B cell (primary cell): ENCODE measurements at regions not wholly inside any gene's neighbourhood (a gene's known extent, or its start where the extent isn't known, plus 50 kb on each side); places are given as distances from the start of the nearest gene placed in this dataset.

Source experiments
- ATAC-seq: fragments of 200-7000 bp; cut with Tn5 transposase; one replicate; pipeline ENCODE4 v1.10.0; 2021; ENCODE audit warnings: low read depth, mild to moderate bottlenecking, moderate number of reproducible peaks, moderate library complexity
- CTCF ChIA-PET: fragments of 350-600 bp; sonication (Branson Sonifier 250); formaldehyde crosslinking; loops from one replicate; lab custom pipeline; 2021; ENCODE audit warnings: antibody characterized with exemption, inconsistent platforms; lab: Charles Lee
- POLR2A ChIA-PET: fragments of 350-600 bp; sonication (Branson Sonifier 250); formaldehyde crosslinking; loops from one replicate; lab custom pipeline; 2021; ENCODE audit warnings: antibody characterized with exemption; lab: Charles Lee
- DNase-seq: peaks from one replicate; pipeline ENCODE4 v3.0.0; 2013
- H2AFZ ChIP-seq: 2 replicates; pipeline ENCODE4 v1.6.1; 2012; ENCODE audit warnings: mild to moderate bottlenecking, low read depth, low read length; ENCODE audit not compliant: insufficient read depth, poor library complexity, severe bottlenecking
- H3K27ac ChIP-seq, 2 donors: 1 replicate in 1 of 2; 2 replicates in 1 of 2; pipeline ENCODE4 v1.5.1; 2012 to 2013; ENCODE audit warnings: low read length in 2 of 2, mild to moderate bottlenecking in 2 of 2, moderate library complexity in 1 of 2
- H3K27me3 ChIP-seq, 4 experiments: fragments of 200-600 bp in 1 of 4; sonication (generic) in 1 of 4; replicated peaks in 1 of 4; 1 replicate in 2 of 4; 2 replicates in 2 of 4; pipeline versions ENCODE4 v1.6.1 to v1.7.0; 2013 to 2016; ENCODE audit warnings: low read length in 3 of 4, mild to moderate bottlenecking in 2 of 4, mixed read lengths in 1 of 4, moderate library complexity in 1 of 4; ENCODE audit not compliant: insufficient read depth in 4 of 4, control insufficient read depth in 3 of 4; ENCODE audit errors: control extremely low read depth in 1 of 4
- H3K36me3 ChIP-seq, 2 experiments: replicated peaks in 1 of 2; 1 replicate in 1 of 2; 2 replicates in 1 of 2; pipeline versions ENCODE4 v1.6.1 to v1.7.1; 2013; ENCODE audit warnings: low read length in 1 of 2; ENCODE audit not compliant: insufficient read depth in 2 of 2, control insufficient read depth in 1 of 2; ENCODE audit errors: control extremely low read depth in 1 of 2, extremely low read depth in 1 of 2
- H3K4me1 ChIP-seq, 2 donors: fragments of 200-600 bp in 1 of 2; sonication (generic) in 1 of 2; 1 replicate in 1 of 2; 2 replicates in 1 of 2; pipeline versions ENCODE4 v1.5.1 to v1.6.1; 2013 to 2017; ENCODE audit warnings: low read length in 2 of 2; ENCODE audit not compliant: control insufficient read depth in 2 of 2, insufficient read depth in 2 of 2
- H3K4me2 ChIP-seq: replicated peaks from 2 replicates; pipeline ENCODE3; 2012; ENCODE audit warnings: mild to moderate bottlenecking, low read depth, low read length; ENCODE audit not compliant: poor library complexity, severe bottlenecking
- H3K4me3 ChIP-seq, 5 experiments: fragments of 200-600 bp in 1 of 5; sonication (generic) in 1 of 5; 1 replicate in 3 of 5; 2 replicates in 2 of 5; pipeline versions ENCODE4 v1.5.1 to v1.7.0; 2011 to 2016; ENCODE audit warnings: low read length in 4 of 5, mild to moderate bottlenecking in 4 of 5, low read depth in 2 of 5, control low read depth in 1 of 5, moderate library complexity in 1 of 5; ENCODE audit not compliant: insufficient read depth in 1 of 5; ENCODE audit errors: control extremely low read depth in 1 of 5, extremely low read depth in 1 of 5
- H3K79me2 ChIP-seq: fragments of 200-600 bp; sonication (generic); one replicate; pipeline ENCODE4 v1.6.0; 2016; ENCODE audit warnings: low read length; ENCODE audit not compliant: control insufficient read depth, insufficient read depth
- H3K9ac ChIP-seq: fragments of 200-600 bp; sonication (generic); 2 replicates; pipeline ENCODE4 v1.6.1; 2017; ENCODE audit warnings: mild to moderate bottlenecking, low read length, moderate library complexity
- H3K9me3 ChIP-seq, 3 donors: one replicate each; pipeline versions ENCODE4 v1.6.1 to v1.7.1; 2013; ENCODE audit warnings: low read length in 2 of 3; ENCODE audit not compliant: control insufficient read depth in 2 of 3, insufficient read depth in 1 of 3; ENCODE audit errors: control extremely low read depth in 1 of 3
- H4K20me1 ChIP-seq: 2 replicates; pipeline ENCODE4 v1.6.0; 2012; ENCODE audit warnings: mild to moderate bottlenecking, low read length; ENCODE audit not compliant: insufficient read depth, control insufficient read depth, poor library complexity, severe bottlenecking
- H3K27ac Mint-ChIP-seq: one replicate; pipeline ENCODE4 v1.8.0; 2021; ENCODE audit warnings: mixed read lengths
- H3K27me3 Mint-ChIP-seq: one replicate; pipeline ENCODE4 v1.8.0; 2021; ENCODE audit warnings: mixed read lengths
- H3K4me1 Mint-ChIP-seq: one replicate; pipeline ENCODE4 v1.8.0; 2021; ENCODE audit warnings: mixed read lengths
- H3K4me3 Mint-ChIP-seq: one replicate; pipeline ENCODE4 v1.8.0; 2021; ENCODE audit warnings: mixed read lengths
- H3K9me3 Mint-ChIP-seq: one replicate; pipeline ENCODE4 v1.8.0; 2022; ENCODE audit warnings: mixed read lengths; ENCODE audit not compliant: insufficient read depth
- EZH2 ChIP-seq: IDR thresholded peaks from 2 replicates; pipeline ENCODE4 v1.6.1; 2012; ENCODE audit warnings: borderline replicate concordance, low read depth, mild to moderate bottlenecking, moderate library complexity, low read length; ENCODE audit not compliant: insufficient read depth, poor library complexity, severe bottlenecking
- WGBS: methylation state at CpG from one replicate; pipeline ENCODE4 v1.1.5; 2013; ENCODE audit warnings: missing lambda C conversion rate; ENCODE audit not compliant: insufficient coverage; 5-methylcytosine and 5-hydroxymethylcytosine counted together
- intact Hi-C: fragments of 100-400 bp; cut with micrococcal nuclease; formaldehyde crosslinking; loops from one replicate; pipeline ENCODE4 v1.10.0; 2022
- TF ChIP-seq, protein P1 (sequence below): fragments of 200-600 bp; IDR thresholded peaks from one replicate; pipeline ENCODE4 v1.8.0; 2022; ENCODE audit warnings: antibody characterized with exemption, mild to moderate bottlenecking

DNA sequence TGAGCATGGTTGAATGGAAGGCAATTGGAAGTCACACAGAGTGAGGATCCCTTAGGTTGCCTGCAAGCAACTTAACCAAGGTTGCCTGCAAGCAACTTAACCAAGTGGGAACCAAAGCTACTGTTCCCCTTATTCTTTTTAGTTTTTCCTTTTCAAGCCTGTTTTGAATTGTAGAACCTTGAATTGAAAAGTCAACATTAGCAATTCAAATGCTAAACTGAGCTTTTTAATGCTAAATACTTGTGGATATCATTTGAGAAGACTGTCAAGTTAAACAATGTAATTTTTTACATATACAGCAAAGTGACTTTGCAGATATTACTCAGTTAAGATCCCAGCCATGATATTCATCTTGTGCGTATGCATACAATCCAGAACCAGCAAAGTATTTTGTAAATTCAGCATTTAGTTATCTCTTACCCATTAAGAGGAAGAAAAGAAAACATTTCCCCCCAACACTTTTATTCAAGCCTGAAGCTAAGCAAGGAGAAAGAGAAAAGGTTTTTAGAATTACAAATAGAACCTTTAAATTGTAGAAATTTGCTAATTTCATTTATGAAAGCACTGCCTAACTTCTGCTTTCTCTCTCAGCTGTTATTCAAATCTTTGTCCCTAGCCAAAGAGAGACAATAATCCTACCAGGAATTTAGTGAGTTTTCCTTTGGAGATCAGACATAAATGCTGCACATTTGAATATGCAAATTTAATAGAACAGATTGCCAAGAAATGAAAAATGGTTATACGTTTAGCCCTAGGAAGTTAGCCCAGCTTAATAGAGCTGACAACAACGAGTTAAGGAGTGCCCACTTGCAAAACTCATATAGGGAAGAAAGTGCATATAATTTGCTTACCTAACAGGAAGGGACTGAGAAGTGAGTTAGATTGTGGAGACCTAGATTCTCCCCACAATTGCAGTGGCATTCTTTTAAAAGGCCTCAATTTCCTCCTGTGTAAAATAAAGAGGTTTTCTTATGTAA is 643.2 kb upstream of the PIK3C3 start:
- Histone ChIP-seq H3K4me2 (no peak overlapping the region), H3K36me3 (no peaks in the 10 kb centered on the region), H2AFZ (no peak overlapping the region), H3K27ac (no peak overlapping the region), H3K27me3 (no peaks in the 10 kb centered on the region), H3K9me3 (peaks cover 0 to 3% (median 2%) of the 10 kb centered on the region in 3 donors), H3K4me1 (no peaks in the 10 kb centered on the region), H3K79me2 (no peaks in the 10 kb centered on the region), H4K20me1 (no peaks in the 10 kb centered on the region), H3K9ac (no peak overlapping the region), H3K4me3 (no peak overlapping the region)
- Mint-ChIP-seq H3K27ac (no peak overlapping the region), H3K27me3 (no peaks in the 10 kb centered on the region), H3K9me3 (no peaks in the 10 kb centered on the region), H3K4me3 (no peak overlapping the region), H3K4me1 (no peaks in the 10 kb centered on the region)
- ATAC-seq = no peak
- intact Hi-C loops = no loop called here
- no peak for DNase-seq
- CTCF ChIA-PET = no interaction called here
- POLR2A ChIA-PET = no interaction called here
- WGBS = 80% methylated on average over 1 of the region's 3 CpGs
- TF ChIP-seq EZH2 = no peak
- TF ChIP-seq, protein P1, sequence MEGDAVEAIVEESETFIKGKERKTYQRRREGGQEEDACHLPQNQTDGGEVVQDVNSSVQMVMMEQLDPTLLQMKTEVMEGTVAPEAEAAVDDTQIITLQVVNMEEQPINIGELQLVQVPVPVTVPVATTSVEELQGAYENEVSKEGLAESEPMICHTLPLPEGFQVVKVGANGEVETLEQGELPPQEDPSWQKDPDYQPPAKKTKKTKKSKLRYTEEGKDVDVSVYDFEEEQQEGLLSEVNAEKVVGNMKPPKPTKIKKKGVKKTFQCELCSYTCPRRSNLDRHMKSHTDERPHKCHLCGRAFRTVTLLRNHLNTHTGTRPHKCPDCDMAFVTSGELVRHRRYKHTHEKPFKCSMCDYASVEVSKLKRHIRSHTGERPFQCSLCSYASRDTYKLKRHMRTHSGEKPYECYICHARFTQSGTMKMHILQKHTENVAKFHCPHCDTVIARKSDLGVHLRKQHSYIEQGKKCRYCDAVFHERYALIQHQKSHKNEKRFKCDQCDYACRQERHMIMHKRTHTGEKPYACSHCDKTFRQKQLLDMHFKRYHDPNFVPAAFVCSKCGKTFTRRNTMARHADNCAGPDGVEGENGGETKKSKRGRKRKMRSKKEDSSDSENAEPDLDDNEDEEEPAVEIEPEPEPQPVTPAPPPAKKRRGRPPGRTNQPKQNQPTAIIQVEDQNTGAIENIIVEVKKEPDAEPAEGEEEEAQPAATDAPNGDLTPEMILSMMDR = no peak

DNA sequence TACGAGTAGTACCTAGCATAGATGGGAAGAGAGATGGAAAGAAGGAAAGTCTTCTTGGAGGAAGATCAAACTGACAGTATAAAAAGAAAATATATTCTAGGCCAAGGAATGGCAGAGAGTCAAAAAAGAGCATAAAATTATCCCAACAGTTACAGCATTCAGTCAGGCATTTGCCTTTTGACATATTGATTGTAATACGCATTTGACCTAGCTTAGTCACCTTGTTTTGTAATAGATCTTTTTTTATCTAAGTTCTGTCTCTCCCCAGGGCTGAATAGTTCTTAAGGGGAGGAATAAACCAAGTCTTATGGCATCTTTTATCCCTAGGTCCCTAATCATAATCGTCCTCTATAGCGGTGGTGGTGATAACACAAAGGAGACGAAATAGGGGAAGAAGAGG is 657.3 kb upstream of the PIK3C3 start:
- H3K4me1 Mint-ChIP-seq = no peaks in the 10 kb centered on the region
- no peak overlapping the region for H3K4me3 Mint-ChIP-seq
- no peak overlapping the region for H3K27ac Mint-ChIP-seq

More for the DNA sequence above, 657.3 kb upstream of the PIK3C3 start:
- TF ChIP-seq, protein P1 = no peak
- no peak for TF ChIP-seq EZH2
- intact Hi-C loops = no loop called here
- no peak overlapping the region for H2AFZ ChIP-seq
- no CpG with 5 or more reads among the region's 5 CpGs for WGBS
- H3K9me3 Mint-ChIP-seq = peaks cover 2% of the 10 kb centered on the region
- H3K27me3 ChIP-seq = no peaks in the 10 kb centered on the region
- H3K79me2 ChIP-seq = no peaks in the 10 kb centered on the region
- ATAC-seq (no peak), DNase-seq (no peak)
- no peaks in the 10 kb centered on the region for H3K4me1 ChIP-seq
- H3K36me3 ChIP-seq = no peaks in the 10 kb centered on the region
- no peak overlapping the region for H3K9ac ChIP-seq
- no peak overlapping the region for H3K27ac ChIP-seq
- ChIA-PET CTCF (no interaction called here), POLR2A (no interaction called here)
- H3K4me3 ChIP-seq = no peak overlapping the region
- H3K9me3 ChIP-seq = no peaks in the 10 kb centered on the region
- H4K20me1 ChIP-seq = no peaks in the 10 kb centered on the region
- no peak overlapping the region for H3K4me2 ChIP-seq
- H3K27me3 Mint-ChIP-seq = no peaks in the 10 kb centered on the region
